Esophagus muscularis mucosa (tissue), 4 donors: ENCODE measurements at regions not wholly inside any gene's neighbourhood (a gene's known extent, or its start where the extent isn't known, plus 50 kb on each side); places are given as distances from the start of the nearest gene placed in this dataset.

Experiments
- DNase-seq: peaks from one replicate; pipeline ENCODE4 v3.0.0-alpha.2; 2017; ENCODE audit errors: extremely low spot score
- H3K27ac ChIP-seq, 4 donors: fragments of 200-600 bp; sonication (generic); replicated peaks in 1 of 4; 1 replicate in 3 of 4; 2 replicates in 1 of 4; pipeline ENCODE4 v1.5.1; 2016 to 2019; ENCODE audit warnings: mild to moderate bottlenecking in 1 of 4
- H3K27me3 ChIP-seq, 4 donors: fragments of 200-600 bp; sonication (generic); one replicate each; pipeline versions ENCODE4 v1.5.1 to v1.6.0; 2016 to 2019
- H3K36me3 ChIP-seq, 4 donors: fragments of 200-600 bp; sonication (generic); one replicate each; pipeline ENCODE4 v1.5.1; 2016 to 2019
- H3K4me1 ChIP-seq, 4 donors: fragments of 200-600 bp; sonication (generic); one replicate each; pipeline ENCODE4 v1.5.1; 2016 to 2019
- H3K4me3 ChIP-seq, 4 donors: fragments of 200-600 bp; sonication (generic); 1 replicate in 2 of 4; 2 replicates in 2 of 4; pipeline ENCODE4 v1.5.1; 2016 to 2019; ENCODE audit warnings: mild to moderate bottlenecking in 4 of 4, moderate library complexity in 1 of 4
- H3K9me3 ChIP-seq, 4 donors: fragments of 200-600 bp; sonication (generic); 1 replicate in 3 of 4; 2 replicates in 1 of 4; pipeline ENCODE4 v1.5.1; 2016 to 2019
- CTCF ChIP-seq, 3 experiments: fragments of 200-600 bp in 2 of 3; fragments of 450-650 bp in 1 of 3; sonication (generic) in 2 of 3; IDR thresholded peaks; one replicate each; pipeline ENCODE4 v1.5.1; 2017 to 2019; ENCODE audit warnings: antibody characterized with exemption in 3 of 3, mild to moderate bottlenecking in 2 of 3, moderate library complexity in 1 of 3
- EP300 ChIP-seq: sonication (generic); formaldehyde crosslinking; IDR thresholded peaks from one replicate; pipeline ENCODE4 v1.6.1; 2017; ENCODE audit warnings: antibody characterized with exemption
- POLR2A ChIP-seq: fragments of 450-650 bp; IDR thresholded peaks from one replicate; pipeline ENCODE4 v1.6.1; 2017; ENCODE audit warnings: antibody characterized with exemption, moderate library complexity, mild to moderate bottlenecking, low read depth
- POLR2AphosphoS5 ChIP-seq, 2 donors: sonication (generic); formaldehyde crosslinking; IDR thresholded peaks; one replicate each; pipeline ENCODE4 v1.6.1; 2017; ENCODE audit warnings: antibody characterized with exemption in 2 of 2
- WGBS: methylation state at CpG from one replicate; pipeline ENCODE4 v1.1.5; 2018; 5-methylcytosine and 5-hydroxymethylcytosine counted together
- intact Hi-C: fragments of 100-400 bp; cut with DNase I; formaldehyde crosslinking; loops from one replicate; pipeline ENCODE4 v1.15.1; 2023

GRCh38 chr2:180579388-180579787 is 401.0 kb upstream of the UBE2E3 start:
- no peak for DNase-seq
- 68% methylated on average over 2 of the region's 2 CpGs for WGBS

GRCh38 chr2:180578441-180578840 is 402.0 kb upstream of the UBE2E3 start:
- Histone ChIP-seq H3K36me3 (no peaks in the 10 kb centered on the region), H3K4me1 (no peaks in the 10 kb centered on the region), H3K9me3 (no peaks in the 10 kb centered on the region), H3K4me3 (no peak overlapping the region), H3K27me3 (no peaks in the 10 kb centered on the region), H3K27ac (no peak overlapping the region)
- 92% methylated on average over 1 of the region's 1 CpG for WGBS
- intact Hi-C loops = no loop called here
- no peak for DNase-seq
- no peak for TF ChIP-seq CTCF (IDR thresholded peaks at IDR 0.05)
- no peak for TF ChIP-seq EP300
- TF ChIP-seq POLR2AphosphoS5 (IDR thresholded peaks at IDR 0.05) = no peak
- no peak for TF ChIP-seq POLR2A

More at GRCh38 chr2:180579388-180579787, 401.0 kb upstream of the UBE2E3 start:
- Histone ChIP-seq H3K36me3 (no peaks in the 10 kb centered on the region), H3K9me3 (no peaks in the 10 kb centered on the region), H3K27me3 (no peaks in the 10 kb centered on the region), H3K27ac (no peak overlapping the region), H3K4me1 (no peaks in the 10 kb centered on the region), H3K4me3 (no peak overlapping the region)
- intact Hi-C loops = no loop called here
- TF ChIP-seq EP300 (no peak), POLR2AphosphoS5 (IDR thresholded peaks at IDR 0.05) (no peak), CTCF (IDR thresholded peaks at IDR 0.05) (no peak), POLR2A (no peak)

DNA sequence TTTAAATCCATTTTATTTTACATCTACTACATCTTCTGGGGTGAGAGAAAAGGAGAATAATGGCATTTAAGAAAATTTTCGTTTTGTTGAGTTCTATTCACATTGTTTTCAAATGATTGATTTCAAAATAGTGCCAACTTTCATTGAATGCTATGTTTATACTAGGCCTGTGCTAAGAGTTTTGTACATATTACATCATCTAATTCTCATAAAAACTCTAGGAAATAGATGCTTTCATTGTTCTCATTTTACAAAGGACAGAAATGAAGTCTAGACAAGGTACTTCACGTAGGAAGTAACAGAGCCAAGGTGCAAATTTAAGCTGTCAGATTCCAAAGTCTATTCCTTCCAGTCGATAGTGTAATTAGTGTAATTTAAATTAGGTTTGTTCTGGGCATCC is 402.8 kb upstream of the UBE2E3 start:
- Histone ChIP-seq H3K9me3 (no peaks in the 10 kb centered on the region), H3K4me3 (no peak overlapping the region), H3K4me1 (no peaks in the 10 kb centered on the region), H3K36me3 (no peaks in the 10 kb centered on the region), H3K27me3 (no peaks in the 10 kb centered on the region), H3K27ac (no peak overlapping the region)
- DNase-seq = no peak
- TF ChIP-seq EP300 = no peak
- no peak for TF ChIP-seq CTCF (IDR thresholded peaks at IDR 0.05)
- no peak for TF ChIP-seq POLR2A
- no peak for TF ChIP-seq POLR2AphosphoS5 (IDR thresholded peaks at IDR 0.05)
- WGBS = 63% methylated on average over 3 of the region's 3 CpGs
- intact Hi-C loops = no loop called here

GRCh38 chr2:180573951-180574350 is 406.5 kb upstream of the UBE2E3 start:
- intact Hi-C loops = no loop called here
- no peak for DNase-seq

More at GRCh38 chr2:180573951-180574350, 406.5 kb upstream of the UBE2E3 start:
- H3K27me3 ChIP-seq = no peaks in the 10 kb centered on the region
- no peaks in the 10 kb centered on the region for H3K36me3 ChIP-seq
- TF ChIP-seq CTCF (IDR thresholded peaks at IDR 0.05) = no peak
- TF ChIP-seq POLR2A = no peak
- no peak for TF ChIP-seq EP300
- no peak for TF ChIP-seq POLR2AphosphoS5 (IDR thresholded peaks at IDR 0.05)
- H3K27ac ChIP-seq = no peak overlapping the region
- no peaks in the 10 kb centered on the region for H3K9me3 ChIP-seq
- H3K4me3 ChIP-seq = no peak overlapping the region
- H3K4me1 ChIP-seq = no peaks in the 10 kb centered on the region
- WGBS = 64% methylated on average over 3 of the region's 3 CpGs
